PFSK-1 (cell line): ENCODE measurements at regions not wholly inside any gene's neighbourhood (a gene's known extent, or its start where the extent isn't known, plus 50 kb on each side); places are given as distances from the start of the nearest gene placed in this dataset.

ENCODE experiments used
- FOXP2 ChIP-seq: optimal IDR thresholded peaks from 2 replicates; pipeline ENCODE3; 2011; ENCODE audit warnings: borderline replicate concordance, control low read depth, inconsistent platforms; ENCODE audit not compliant: insufficient read depth; ENCODE audit errors: extremely low read length, extremely low read depth
- POLR2AphosphoS5 ChIP-seq: IDR thresholded peaks from 2 replicates; pipeline ENCODE4 v1.6.1; 2012; ENCODE audit warnings: low read depth, mild to moderate bottlenecking, control low read depth, low read length, moderate library complexity
- REST ChIP-seq, 2 experiments: IDR thresholded peaks; 2 replicates each; pipeline versions ENCODE4 v1.6.1 to v1.8.0; 2011 to 2012; ENCODE audit warnings: low read depth in 2 of 2, low read length in 2 of 2, control low read depth in 1 of 2, inconsistent platforms in 1 of 2, mild to moderate bottlenecking in 1 of 2, moderate library complexity in 1 of 2; ENCODE audit not compliant: insufficient read depth in 1 of 2
- SIN3A ChIP-seq: IDR thresholded peaks from 2 replicates; pipeline ENCODE4 v1.6.1; 2012; ENCODE audit warnings: mild to moderate bottlenecking, low read length, moderate library complexity, borderline replicate concordance; ENCODE audit not compliant: insufficient read depth
- TAF1 ChIP-seq: IDR thresholded peaks from 2 replicates; pipeline ENCODE4 v1.6.1; 2012; ENCODE audit warnings: low read length, control low read depth, borderline replicate concordance; ENCODE audit not compliant: insufficient read depth

GRCh38 chr16:86446279-86446678 lies 64.0 kb upstream of the FOXF1 start:
- TF ChIP-seq POLR2AphosphoS5: no peak
- TF ChIP-seq REST (IDR thresholded peaks at IDR 0.05; ENCODE audit: insufficient read depth in 1 of 2, low read depth in 2 of 2, low read length in 2 of 2): no peak
- no peak for TF ChIP-seq TAF1
- no peak for TF ChIP-seq FOXP2
- TF ChIP-seq SIN3A: no peak
